22Rv1 (cell line): ENCODE measurements at regions not wholly inside any gene's neighbourhood (a gene's known extent, or its start where the extent isn't known, plus 50 kb on each side); places are given as distances from the start of the nearest gene placed in this dataset.

Experiments used
- ZFX ChIP-seq: fragments of 450-650 bp; IDR thresholded peaks from 2 replicates; pipeline ENCODE4 v1.6.1; 2017; ENCODE audit warnings: antibody characterized with exemption, borderline replicate concordance
- TF ChIP-seq, protein P1 (sequence below): fragments of 450-650 bp; IDR thresholded peaks from 2 replicates; pipeline ENCODE4 v1.5.1; 2017; ENCODE audit warnings: mild to moderate bottlenecking

DNA sequence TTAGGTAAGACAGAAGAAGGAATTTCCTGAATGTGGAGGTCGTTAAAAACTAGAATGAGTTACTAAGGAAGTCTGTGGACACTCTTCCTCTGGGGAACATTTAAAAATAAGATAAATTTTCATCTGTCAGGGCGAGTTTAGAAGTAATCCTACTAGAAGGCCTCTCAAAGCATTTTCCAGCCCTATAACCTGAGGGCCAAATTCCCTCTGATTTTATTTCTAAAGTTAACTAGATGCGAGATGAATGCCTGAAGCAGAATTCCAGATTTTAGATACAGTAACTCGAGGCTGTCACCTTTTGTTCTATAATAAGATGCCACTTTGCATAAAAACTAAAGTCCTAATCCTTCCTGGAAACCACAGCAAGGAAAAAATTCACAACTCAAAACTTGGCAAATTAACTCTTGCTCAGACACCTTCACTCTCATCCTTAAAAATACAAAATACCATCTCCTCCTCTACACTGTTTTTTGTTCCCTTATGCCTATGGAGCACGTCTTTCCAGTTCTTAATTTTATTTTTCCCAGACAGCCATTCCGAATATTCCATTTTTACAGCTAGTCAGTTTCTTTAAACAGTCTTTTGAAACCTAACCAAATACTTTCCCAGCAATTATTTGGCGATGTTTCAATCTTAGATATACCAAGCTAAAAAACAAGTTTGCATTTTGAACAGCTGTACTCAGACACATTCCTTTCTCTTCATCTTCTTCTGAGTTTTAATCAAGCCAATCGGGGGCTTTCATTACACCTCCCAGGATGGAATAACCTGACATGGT lies 420.7 kb upstream of the NFE2L3 start:
- TF ChIP-seq, protein P1, sequence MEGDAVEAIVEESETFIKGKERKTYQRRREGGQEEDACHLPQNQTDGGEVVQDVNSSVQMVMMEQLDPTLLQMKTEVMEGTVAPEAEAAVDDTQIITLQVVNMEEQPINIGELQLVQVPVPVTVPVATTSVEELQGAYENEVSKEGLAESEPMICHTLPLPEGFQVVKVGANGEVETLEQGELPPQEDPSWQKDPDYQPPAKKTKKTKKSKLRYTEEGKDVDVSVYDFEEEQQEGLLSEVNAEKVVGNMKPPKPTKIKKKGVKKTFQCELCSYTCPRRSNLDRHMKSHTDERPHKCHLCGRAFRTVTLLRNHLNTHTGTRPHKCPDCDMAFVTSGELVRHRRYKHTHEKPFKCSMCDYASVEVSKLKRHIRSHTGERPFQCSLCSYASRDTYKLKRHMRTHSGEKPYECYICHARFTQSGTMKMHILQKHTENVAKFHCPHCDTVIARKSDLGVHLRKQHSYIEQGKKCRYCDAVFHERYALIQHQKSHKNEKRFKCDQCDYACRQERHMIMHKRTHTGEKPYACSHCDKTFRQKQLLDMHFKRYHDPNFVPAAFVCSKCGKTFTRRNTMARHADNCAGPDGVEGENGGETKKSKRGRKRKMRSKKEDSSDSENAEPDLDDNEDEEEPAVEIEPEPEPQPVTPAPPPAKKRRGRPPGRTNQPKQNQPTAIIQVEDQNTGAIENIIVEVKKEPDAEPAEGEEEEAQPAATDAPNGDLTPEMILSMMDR: no peak
- no peak for TF ChIP-seq ZFX
